ENCODE measurements at regions not wholly inside any gene's neighbourhood (a gene's known extent, or its start where the extent isn't known, plus 50 kb on each side); places are given as distances from the start of the nearest gene placed in this dataset.

GRCh38 chr16:55943267-55943666 is 68.1 kb upstream of the CES5A start:
- DNase-seq (ENCODE audit: low read depth) = no peak

DNA sequence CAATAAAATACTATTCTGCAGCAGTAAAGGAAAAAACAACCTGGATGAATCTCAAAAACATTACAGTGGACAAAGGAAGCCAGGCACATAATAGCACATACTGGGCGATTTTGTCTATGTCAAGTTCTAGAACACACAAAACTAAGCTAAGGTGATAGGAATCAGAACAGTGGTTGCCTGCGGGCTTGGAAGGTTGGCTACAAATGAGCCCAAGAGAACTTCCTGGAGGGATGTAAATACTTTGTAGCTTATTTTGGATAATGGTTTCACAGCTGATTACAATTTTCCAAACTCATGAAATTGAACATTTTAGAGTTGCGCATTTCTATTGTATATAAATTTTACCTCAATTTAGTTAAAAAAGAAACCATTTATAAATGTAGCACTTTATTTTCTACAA is 67.6 kb upstream of the CES5A start:
- no peak for DNase-seq (ENCODE audit: low read depth)

DNA sequence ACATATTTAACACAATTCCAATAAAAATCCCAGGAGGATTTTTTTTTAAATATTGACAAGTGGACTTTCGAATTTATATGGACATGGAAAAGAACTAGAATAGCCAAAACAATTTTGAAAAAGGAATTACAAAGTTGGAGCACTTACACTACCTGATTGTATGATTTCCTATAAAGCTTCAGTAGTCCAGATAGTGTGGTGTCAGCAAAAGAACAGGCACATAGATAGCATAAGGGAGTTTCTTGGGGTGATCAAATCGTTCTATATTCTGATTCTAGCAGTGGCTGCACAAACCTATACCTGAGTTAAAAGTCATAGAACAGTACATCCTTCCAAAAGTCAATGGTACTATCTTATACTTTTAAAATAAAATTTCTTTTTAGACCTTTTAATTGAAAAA is 66.4 kb upstream of the CES5A start:
- no peak for DNase-seq (ENCODE audit: low read depth)

GRCh38 chr16:55938126-55938525 is 63.0 kb upstream of the CES5A start:
- DNase-seq (ENCODE audit: low read depth) = no peak

DNA sequence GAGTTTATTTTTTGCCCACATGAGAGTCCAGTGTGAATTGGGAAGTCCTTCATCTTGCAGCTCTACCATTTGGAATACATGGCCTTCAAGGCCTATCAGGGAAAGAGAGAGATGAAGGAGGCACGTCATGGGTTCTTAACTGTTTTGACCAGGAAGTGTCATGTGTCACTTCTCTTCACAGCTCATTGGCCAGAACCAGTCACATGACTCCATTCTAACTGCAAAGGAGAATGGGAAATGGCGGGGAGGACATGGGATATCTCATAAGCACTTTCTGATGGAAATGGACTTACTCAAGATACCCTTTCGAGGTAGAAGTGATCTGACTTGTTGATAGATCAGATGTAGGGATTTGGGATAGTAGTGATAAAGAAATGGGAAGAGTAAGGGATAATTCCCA is 57.9 kb upstream of the CES5A start:
- DNase-seq (ENCODE audit: low read depth) = no peak

GRCh38 chr16:55930036-55930435 is 54.9 kb upstream of the CES5A start:
- no peak for DNase-seq (ENCODE audit: low read depth)

DNA sequence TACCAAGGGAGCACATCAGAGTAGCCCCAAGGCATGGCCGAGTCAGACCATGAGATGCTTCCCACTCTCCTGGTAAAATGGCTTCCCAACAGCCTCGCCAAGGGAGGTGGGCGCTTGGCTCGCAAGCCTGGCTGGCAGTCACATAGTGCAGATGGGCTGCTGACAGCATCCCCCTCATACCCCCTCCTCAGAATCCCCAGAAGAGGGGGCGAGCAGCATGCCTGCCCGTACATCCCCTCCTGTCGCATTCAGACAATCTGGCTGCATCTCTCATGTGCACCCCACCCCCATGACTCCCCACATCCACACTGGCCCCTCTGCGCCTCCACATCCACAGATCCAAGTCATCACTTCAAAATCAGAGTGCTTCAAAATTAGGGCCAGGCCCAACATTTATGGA is 54.0 kb upstream of the CES5A start:
- no peak for DNase-seq (ENCODE audit: low read depth)

DNA sequence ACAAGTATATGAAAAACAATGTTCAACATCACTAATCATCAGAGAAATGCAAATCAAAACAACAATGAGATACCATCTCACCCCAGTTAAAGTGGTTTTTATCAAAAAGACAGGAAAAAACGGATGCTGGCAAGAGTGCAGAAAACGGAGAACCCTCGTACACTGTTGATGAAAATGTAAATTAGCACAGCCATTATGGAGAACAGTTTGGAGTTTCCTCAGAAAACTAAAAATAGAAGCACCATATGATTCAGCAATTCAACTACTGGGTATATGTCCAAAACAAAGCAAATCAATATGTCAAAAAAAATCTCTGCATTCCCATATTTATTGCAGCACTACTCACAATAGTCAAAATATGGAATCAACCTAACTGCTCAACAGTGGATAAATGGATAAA is 50.1 kb upstream of the CES5A start:
- DNase-seq (ENCODE audit: low read depth) = no peak
